Erythroblast (primary cell): ENCODE measurements at regions not wholly inside any gene's neighbourhood (a gene's known extent, or its start where the extent isn't known, plus 50 kb on each side); places are given as distances from the start of the nearest gene placed in this dataset.

Experiments
- GATA1 ChIP-seq: IDR thresholded peaks from 2 replicates; pipeline ENCODE4 v1.6.1; 2011; ENCODE audit warnings: low read depth, mild to moderate bottlenecking, control low read depth, low read length, moderate library complexity
- POLR2A ChIP-seq: IDR thresholded peaks from 2 replicates; pipeline ENCODE4 v1.6.1; 2011; ENCODE audit warnings: mild to moderate bottlenecking, low read length

- TF ChIP-seq POLR2A (no peak), GATA1 (no peak)
These were observed 102.0 kb downstream of the GTPBP8 start for GRCh38 chr3:113092746-113093145.
